GM19328 (cell line): ENCODE measurements at regions not wholly inside any gene's neighbourhood (a gene's known extent, or its start where the extent isn't known, plus 50 kb on each side); places are given as distances from the start of the nearest gene placed in this dataset.

Experiments used
- ATAC-seq: cut with Tn5 transposase; IDR thresholded peaks from one replicate; pipeline ENCODE4 v1.9.1; 2021; ENCODE audit warnings: mild to moderate bottlenecking, moderate library complexity; ENCODE audit not compliant: unreplicated experiment

- peak; percentile 54 for ATAC-seq
Measured at GRCh38 chr7:97601931-97602457, 129.9 kb upstream of the TAC1 start.

- no peak for ATAC-seq
Measured at GRCh38 chr7:97620495-97620894, 111.4 kb upstream of the TAC1 start.

DNA sequence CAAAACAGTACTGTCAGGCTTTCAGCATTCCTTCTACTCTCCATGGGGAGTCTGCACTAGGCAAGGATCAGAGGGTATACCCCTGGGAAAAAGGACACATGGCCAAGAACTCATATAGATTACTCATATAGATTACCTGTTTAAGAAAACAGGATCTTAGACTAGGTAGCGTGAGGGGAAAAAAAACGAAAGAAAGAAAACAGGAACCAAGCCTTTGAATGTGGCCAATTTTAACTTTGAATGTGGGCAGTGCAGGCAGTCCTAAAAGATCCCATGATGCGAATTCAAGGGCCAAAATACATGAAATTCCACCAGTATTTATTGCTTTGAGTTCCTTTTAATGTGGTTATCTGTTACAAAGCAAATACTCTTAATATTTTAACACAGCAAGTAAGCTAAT, 108.6 kb upstream of the TAC1 start:
- ATAC-seq = peak; percentile 98

DNA sequence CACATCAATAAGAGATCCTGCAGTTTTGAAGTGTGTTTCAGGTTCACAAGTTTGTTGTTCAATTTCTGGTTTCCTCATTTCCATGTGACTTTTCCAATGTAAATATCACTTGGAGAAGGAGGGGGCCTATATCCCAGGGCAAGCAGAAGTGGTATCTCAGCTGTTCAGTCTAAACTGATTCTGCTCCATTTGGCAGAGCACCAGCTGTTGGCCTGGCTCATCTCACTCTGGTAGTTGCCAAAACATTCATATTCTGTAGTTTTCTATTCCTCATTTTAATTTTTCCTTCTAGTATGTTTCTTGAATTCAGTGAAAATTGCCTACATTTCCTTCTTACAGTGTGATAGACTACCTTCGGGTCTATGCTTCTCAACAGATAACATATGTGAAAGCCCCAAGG, 101.8 kb upstream of the TAC1 start:
- no peak for ATAC-seq

DNA sequence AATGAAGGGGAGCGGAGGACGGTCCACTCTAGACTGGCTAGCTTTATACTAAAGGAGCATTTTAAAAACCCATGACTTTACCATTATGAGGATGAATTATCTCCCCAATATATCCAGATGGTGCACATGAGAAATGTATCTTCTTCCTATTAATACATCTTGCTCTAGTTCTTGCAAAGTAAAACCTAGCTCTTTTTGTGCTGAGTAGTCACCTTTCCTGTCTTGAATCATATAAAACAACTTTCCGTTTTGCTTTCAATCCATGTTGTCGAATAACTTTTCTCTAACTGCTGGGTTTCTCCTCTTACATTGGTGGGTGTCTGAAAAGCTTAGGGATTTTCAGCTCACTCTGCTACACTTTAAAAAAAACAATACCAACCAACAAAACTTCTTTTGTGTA, 96.3 kb upstream of the TAC1 start:
- ATAC-seq = no peak

GRCh38 chr7:97639036-97639435, 92.8 kb upstream of the TAC1 start:
- ATAC-seq = no peak

- no peak for ATAC-seq
Measured at GRCh38 chr7:97659363-97660045, 72.4 kb upstream of the TAC1 start.

DNA sequence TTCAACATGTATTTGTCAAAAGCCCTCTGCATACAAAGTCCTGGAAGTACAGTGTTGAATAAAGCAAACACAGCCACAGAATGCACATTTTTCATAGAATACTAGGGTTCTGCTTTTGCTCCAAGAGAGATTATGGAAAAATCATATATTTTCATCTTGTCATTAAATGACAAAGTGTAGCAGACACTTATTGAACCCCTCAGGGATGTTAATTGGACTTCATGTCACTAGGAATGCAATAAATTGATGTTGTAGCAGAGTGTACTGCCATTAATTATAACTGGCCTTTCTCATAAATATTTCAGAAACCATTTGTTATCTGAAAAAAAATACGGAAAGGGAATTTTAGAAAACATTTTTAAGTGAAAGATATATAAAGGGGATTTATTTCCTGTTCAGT, 64.5 kb upstream of the TAC1 start:
- ATAC-seq = no peak

GRCh38 chr7:97671571-97671970, 60.3 kb upstream of the TAC1 start:
- no peak for ATAC-seq

GRCh38 chr7:97680622-97681021, 51.3 kb upstream of the TAC1 start:
- no peak for ATAC-seq
